ENCODE measurements at regions not wholly inside any gene's neighbourhood (a gene's known extent, or its start where the extent isn't known, plus 50 kb on each side); places are given as distances from the start of the nearest gene placed in this dataset.
"Not testable (repeated sequence)": the region's sequence is repeated elsewhere in the genome, so short reads cannot be mapped to it uniquely, and the experiment has no call there.

- no peak for DNase-seq
Measured at GRCh38 chr14:45698462-45699134, 445.6 kb upstream of the MIS18BP1 start.

- DNase-seq: no peak
Measured at GRCh38 chr14:45686771-45687170, 433.8 kb upstream of the MIS18BP1 start.

GRCh38 chr14:45680531-45680930 lies 427.5 kb upstream of the MIS18BP1 start:
- no peak for DNase-seq

- no peak for DNase-seq
Measured at GRCh38 chr14:45679853-45680252, 426.9 kb upstream of the MIS18BP1 start.

GRCh38 chr14:45678163-45678562 lies 425.2 kb upstream of the MIS18BP1 start:
- DNase-seq: no peak

GRCh38 chr14:45673420-45673819 lies 420.4 kb upstream of the MIS18BP1 start:
- DNase-seq: no peak

- no peak for DNase-seq
Measured at GRCh38 chr14:45664668-45665356, 411.8 kb upstream of the MIS18BP1 start.

- DNase-seq: no peak
Measured at GRCh38 chr14:45658917-45659299, 405.9 kb upstream of the MIS18BP1 start.

- DNase-seq: no peak
Measured at GRCh38 chr14:45658226-45658916, 405.4 kb upstream of the MIS18BP1 start.

- DNase-seq: no peak
Measured at GRCh38 chr14:45651890-45652289, 398.9 kb upstream of the MIS18BP1 start.

- DNase-seq: no peak
Measured at GRCh38 chr14:45650754-45651153, 397.8 kb upstream of the MIS18BP1 start.

- DNase-seq: no peak
Measured at GRCh38 chr14:45649051-45649450, 396.0 kb upstream of the MIS18BP1 start.

GRCh38 chr14:45641541-45641940 lies 388.5 kb upstream of the MIS18BP1 start:
- DNase-seq: no peak

GRCh38 chr14:45634651-45635441 lies 381.8 kb upstream of the MIS18BP1 start:
- not testable (repeated sequence) for DNase-seq

- DNase-seq: no peak
Measured at GRCh38 chr14:45633220-45633984, 380.4 kb upstream of the MIS18BP1 start.

GRCh38 chr14:45621731-45622130 lies 368.7 kb upstream of the MIS18BP1 start:
- no peak for DNase-seq

GRCh38 chr14:45619831-45620230 lies 366.8 kb upstream of the MIS18BP1 start:
- DNase-seq: no peak

GRCh38 chr14:45610318-45610717 lies 357.3 kb upstream of the MIS18BP1 start:
- DNase-seq: no peak

GRCh38 chr14:45587142-45587541 lies 334.1 kb upstream of the MIS18BP1 start:
- no peak for DNase-seq

GRCh38 chr14:45559626-45560025 lies 306.6 kb upstream of the MIS18BP1 start:
- DNase-seq: no peak

GRCh38 chr14:45558183-45558582 lies 305.2 kb upstream of the MIS18BP1 start:
- no peak for DNase-seq

- no peak for DNase-seq
Measured at GRCh38 chr14:45553981-45554380, 301.0 kb upstream of the MIS18BP1 start.
